Fibroblast of villous mesenchyme (primary cell): ENCODE measurements at regions not wholly inside any gene's neighbourhood (a gene's known extent, or its start where the extent isn't known, plus 50 kb on each side); places are given as distances from the start of the nearest gene placed in this dataset.

ENCODE experiments used
- DNase-seq: peaks from one replicate; pipeline ENCODE4 v3.0.0-alpha.2; 2010; ENCODE audit warnings: low read depth
- H3K4me3 ChIP-seq: 2 replicates; pipeline ENCODE4 v1.5.1; 2011; ENCODE audit warnings: low read depth, mild to moderate bottlenecking, low read length
- CTCF ChIP-seq: IDR thresholded peaks from 2 replicates; pipeline ENCODE4 v1.5.1; 2012; ENCODE audit warnings: low read depth, mild to moderate bottlenecking, low read length; ENCODE audit not compliant: insufficient read depth

- TF ChIP-seq CTCF, result no peak
These were observed 513.0 kb downstream of the MTRR start for GRCh38 chr5:8381972-8382371.

GRCh38 chr5:8382456-8382855 lies 513.5 kb downstream of the MTRR start:
- H3K4me3 ChIP-seq, result no peak overlapping the region
- TF ChIP-seq CTCF, result no peak
- DNase-seq, result no peak

More at GRCh38 chr5:8381972-8382371, 513.0 kb downstream of the MTRR start:
- H3K4me3 ChIP-seq, result no peak overlapping the region
- no peak for DNase-seq

GRCh38 chr5:8383616-8384015 lies 514.7 kb downstream of the MTRR start:
- no peak for TF ChIP-seq CTCF
- DNase-seq, result no peak
- H3K4me3 ChIP-seq, result no peak overlapping the region

GRCh38 chr5:8386719-8387288 lies 517.9 kb downstream of the MTRR start:
- no peak for TF ChIP-seq CTCF
- no peak for DNase-seq
- H3K4me3 ChIP-seq, result no peak overlapping the region

- DNase-seq, result no peak
- H3K4me3 ChIP-seq, result no peak overlapping the region
- no peak for TF ChIP-seq CTCF
These were observed 523.0 kb downstream of the MTRR start for GRCh38 chr5:8391911-8392310.

GRCh38 chr5:8393240-8393639 lies 524.3 kb downstream of the MTRR start:
- DNase-seq, result no peak
- no peak for TF ChIP-seq CTCF
- no peak overlapping the region for H3K4me3 ChIP-seq

GRCh38 chr5:8394965-8395364 lies 526.0 kb downstream of the MTRR start:
- no peak for DNase-seq
- TF ChIP-seq CTCF, result no peak
- no peak overlapping the region for H3K4me3 ChIP-seq
